ENCODE measurements at regions not wholly inside any gene's neighbourhood (a gene's known extent, or its start where the extent isn't known, plus 50 kb on each side); places are given as distances from the start of the nearest gene placed in this dataset.

- intact Hi-C loops (cut with DNase I), result no loop called here
- no peak for ATAC-seq
- Histone ChIP-seq H3K4me3 (no peak overlapping the region), H3K27ac (no peak overlapping the region), H3K4me1 (no peaks in the 10 kb centered on the region), H3K36me3 (no peaks in the 10 kb centered on the region), H3K9me3 (no peaks in the 10 kb centered on the region), H3K27me3 (no peaks in the 10 kb centered on the region)
- DNase-seq, result no peak
- FAIRE-seq, result no peak
- no peak for TF ChIP-seq CTCF (IDR thresholded peaks at IDR 0.05)
- WGBS, 2 donors, result 12 to 17% methylated on average over 1 of the region's 1 CpG
Measured at GRCh38 chr1:105310063-105310462, 1560.4 kb downstream of the AMY1C start.

GRCh38 chr1:105317976-105318375 lies 1568.3 kb downstream of the AMY1C start:
- DNase-seq (no peak), FAIRE-seq (no peak), ATAC-seq (no peak)
- Histone ChIP-seq H3K27ac (no peak overlapping the region), H3K4me1 (no peaks in the 10 kb centered on the region), H3K4me3 (no peak overlapping the region), H3K9me3 (no peaks in the 10 kb centered on the region), H3K27me3 (no peaks in the 10 kb centered on the region), H3K36me3 (no peaks in the 10 kb centered on the region)
- WGBS, 2 donors, result 63 to 76% methylated on average over 3 of the region's 3 CpGs
- no peak for TF ChIP-seq CTCF (IDR thresholded peaks at IDR 0.05)
- intact Hi-C loops (cut with DNase I), result no loop called here

- no peak for DNase-seq
- H3K4me1 ChIP-seq, result no peaks in the 10 kb centered on the region
- intact Hi-C loops (cut with DNase I), result no loop called here
- no peak for FAIRE-seq
- WGBS, 2 donors, result 20 to 23% methylated on average over 1 of the region's 1 CpG
- H3K36me3 ChIP-seq, result no peaks in the 10 kb centered on the region
- H3K4me3 ChIP-seq, result no peak overlapping the region
- no peak overlapping the region for H3K27ac ChIP-seq
- no peaks in the 10 kb centered on the region for H3K9me3 ChIP-seq
- H3K27me3 ChIP-seq, result no peaks in the 10 kb centered on the region
- TF ChIP-seq CTCF (IDR thresholded peaks at IDR 0.05), result no peak
- ATAC-seq, result no peak
Measured at GRCh38 chr1:105326886-105327285, 1577.2 kb downstream of the AMY1C start.

GRCh38 chr1:105337420-105337819 lies 1587.7 kb downstream of the AMY1C start:
- ATAC-seq (no peak), FAIRE-seq (no peak), DNase-seq (no peak)
- Histone ChIP-seq H3K27ac (no peak overlapping the region), H3K9me3 (no peaks in the 10 kb centered on the region), H3K4me1 (no peaks in the 10 kb centered on the region), H3K4me3 (no peak overlapping the region), H3K36me3 (no peaks in the 10 kb centered on the region), H3K27me3 (no peaks in the 10 kb centered on the region)
- no peak for TF ChIP-seq CTCF (IDR thresholded peaks at IDR 0.05)
- intact Hi-C loops (cut with DNase I), result no loop called here

GRCh38 chr1:105343317-105343716 lies 1593.6 kb downstream of the AMY1C start:
- DNase-seq (no peak), ATAC-seq (no peak), FAIRE-seq (no peak)
- no peak overlapping the region for H3K4me3 ChIP-seq
- no peaks in the 10 kb centered on the region for H3K4me1 ChIP-seq
- TF ChIP-seq CTCF (IDR thresholded peaks at IDR 0.05), result no peak
- H3K27ac ChIP-seq, result no peak overlapping the region
- intact Hi-C loops (cut with DNase I), result no loop called here
- 66 to 83% methylated on average over 2 of the region's 2 CpGs for WGBS, 2 donors
- H3K36me3 ChIP-seq, result no peaks in the 10 kb centered on the region
- no peaks in the 10 kb centered on the region for H3K27me3 ChIP-seq
- H3K9me3 ChIP-seq, result no peaks in the 10 kb centered on the region

Data from pancreas (tissue), 10 donors.